NCI-H2029 treated with DMSO at 0.1 percent for 48 hours (cell line): ENCODE measurements at regions not wholly inside any gene's neighbourhood (a gene's known extent, or its start where the extent isn't known, plus 50 kb on each side); places are given as distances from the start of the nearest gene placed in this dataset.

Experiments
- DNase-seq: peaks from one replicate; lab custom pipeline; 2025; lab: John Stamatoyannopoulos, UW

GRCh38 chr5:125138266-125138665 lies 391.8 kb upstream of the ZNF608 start:
- no peak for DNase-seq

- DNase-seq = no peak
Observed at GRCh38 chr5:125139590-125139989, 393.2 kb upstream of the ZNF608 start.

DNA sequence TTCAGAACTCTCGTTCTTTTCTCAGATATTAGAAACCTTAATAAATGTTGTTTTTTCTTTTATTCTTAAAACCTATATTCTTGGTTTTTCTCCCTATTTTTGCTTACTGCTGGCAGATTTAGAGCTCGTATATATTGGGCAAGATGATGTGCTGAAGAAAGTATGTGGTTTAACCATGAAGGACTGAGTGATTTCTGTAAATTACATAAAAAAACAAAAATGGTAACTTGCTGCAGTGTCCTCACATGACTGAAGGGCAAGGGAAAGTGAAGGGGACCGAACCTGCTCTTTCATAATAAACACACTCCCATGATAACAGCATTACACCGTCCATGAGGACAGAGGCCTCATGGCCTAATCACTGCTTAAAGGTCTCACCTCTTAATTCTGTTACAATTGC lies 393.8 kb upstream of the ZNF608 start:
- DNase-seq = no peak

- peak; percentile 18 for DNase-seq
Observed at GRCh38 chr5:125140855-125141254, 394.4 kb upstream of the ZNF608 start.

- DNase-seq = no peak
Observed at GRCh38 chr5:125142458-125142857, 396.0 kb upstream of the ZNF608 start.

GRCh38 chr5:125143011-125143410 lies 396.6 kb upstream of the ZNF608 start:
- no peak for DNase-seq

GRCh38 chr5:125148076-125148475 lies 401.6 kb upstream of the ZNF608 start:
- no peak for DNase-seq

- no peak for DNase-seq
Observed at GRCh38 chr5:125148706-125149105, 402.3 kb upstream of the ZNF608 start.

DNA sequence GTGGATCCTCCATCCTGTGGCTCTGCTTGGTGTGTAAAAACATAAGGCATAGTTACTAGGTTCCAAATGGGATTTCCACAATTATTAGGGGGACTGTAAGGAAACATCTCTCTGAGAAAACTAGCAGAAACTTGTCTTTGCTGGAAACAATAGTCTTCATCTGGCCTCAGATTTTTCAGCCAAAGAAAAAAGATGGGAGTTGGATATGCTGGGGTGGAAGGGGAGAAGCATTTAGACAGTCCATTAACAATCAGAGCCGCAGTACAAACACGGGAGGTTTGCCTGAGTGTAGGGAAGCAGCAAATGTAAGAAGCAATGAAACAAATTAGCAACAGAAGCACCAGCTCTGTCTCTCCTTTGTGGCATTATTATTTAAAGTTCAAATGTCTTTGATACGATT lies 402.7 kb upstream of the ZNF608 start:
- no peak for DNase-seq

DNA sequence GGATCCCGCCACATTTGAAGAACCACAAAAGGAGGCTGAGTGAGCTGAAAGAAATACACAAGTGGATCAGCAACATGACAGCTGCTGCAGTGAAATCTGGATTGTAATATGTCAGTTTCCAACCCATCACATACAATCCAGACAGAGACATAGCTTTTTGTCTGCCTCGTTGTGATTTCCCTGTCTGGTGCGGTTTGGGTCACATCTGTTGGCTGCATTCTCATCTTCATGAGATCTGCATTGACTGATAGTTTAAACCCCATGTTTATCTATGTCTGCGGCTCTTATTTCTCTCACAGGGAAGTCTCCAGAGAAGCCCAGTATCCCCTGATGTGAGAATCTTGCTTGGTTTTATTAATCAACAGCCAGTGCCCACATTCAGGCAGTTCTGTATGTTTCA lies 403.1 kb upstream of the ZNF608 start:
- no peak for DNase-seq

GRCh38 chr5:125150041-125150669 lies 403.7 kb upstream of the ZNF608 start:
- no peak for DNase-seq

GRCh38 chr5:125151150-125151900 lies 404.9 kb upstream of the ZNF608 start:
- DNase-seq = no peak

GRCh38 chr5:125152044-125152443 lies 405.6 kb upstream of the ZNF608 start:
- DNase-seq = no peak

- no peak for DNase-seq
Observed at GRCh38 chr5:125152461-125153189, 406.2 kb upstream of the ZNF608 start.

GRCh38 chr5:125153231-125153630 lies 406.8 kb upstream of the ZNF608 start:
- no peak for DNase-seq

DNA sequence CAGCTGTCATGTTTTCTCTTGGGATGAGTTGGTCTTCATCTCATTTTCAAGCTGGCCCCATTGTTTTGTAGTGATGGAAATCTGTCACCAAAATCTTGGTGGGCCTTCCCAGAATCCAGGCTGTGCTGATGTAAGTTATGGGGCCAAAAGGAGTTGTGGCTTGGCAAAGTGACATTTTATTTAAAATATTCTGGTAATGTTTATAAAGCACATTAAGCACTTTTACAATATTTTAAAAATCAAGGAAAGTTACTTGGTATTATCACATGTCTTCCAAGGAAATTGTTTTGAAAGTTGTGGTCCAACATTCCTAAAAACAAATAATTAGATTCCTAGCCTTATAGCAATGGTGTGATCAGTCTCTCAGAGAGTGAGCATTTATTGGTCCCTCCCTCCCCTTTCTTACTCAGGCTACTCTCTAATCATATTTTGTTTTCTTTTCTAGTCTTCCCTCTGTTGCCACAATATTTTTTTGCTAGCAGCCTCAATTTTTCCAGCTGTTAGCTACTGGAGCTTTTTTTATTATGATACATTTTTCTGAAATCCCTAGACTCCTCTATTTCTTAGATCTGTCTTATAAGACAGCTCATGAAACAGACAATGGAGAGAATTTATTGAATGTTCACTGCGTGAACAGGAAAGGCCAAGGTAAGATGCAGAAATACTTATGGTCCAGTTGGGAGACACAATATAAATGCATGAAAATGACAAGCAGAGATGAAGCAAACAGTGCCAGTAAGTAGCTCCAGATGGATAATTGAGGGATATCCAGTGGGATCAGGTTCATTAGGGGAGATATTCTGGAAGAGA lies 408.1 kb upstream of the ZNF608 start:
- DNase-seq = no peak

- no peak for DNase-seq
Observed at GRCh38 chr5:125160787-125161502, 414.5 kb upstream of the ZNF608 start.

GRCh38 chr5:125162714-125163113 lies 416.3 kb upstream of the ZNF608 start:
- no peak for DNase-seq

GRCh38 chr5:125169396-125169795 lies 423.0 kb upstream of the ZNF608 start:
- DNase-seq = no peak

- DNase-seq = no peak
Observed at GRCh38 chr5:125171641-125172040, 425.2 kb upstream of the ZNF608 start.

DNA sequence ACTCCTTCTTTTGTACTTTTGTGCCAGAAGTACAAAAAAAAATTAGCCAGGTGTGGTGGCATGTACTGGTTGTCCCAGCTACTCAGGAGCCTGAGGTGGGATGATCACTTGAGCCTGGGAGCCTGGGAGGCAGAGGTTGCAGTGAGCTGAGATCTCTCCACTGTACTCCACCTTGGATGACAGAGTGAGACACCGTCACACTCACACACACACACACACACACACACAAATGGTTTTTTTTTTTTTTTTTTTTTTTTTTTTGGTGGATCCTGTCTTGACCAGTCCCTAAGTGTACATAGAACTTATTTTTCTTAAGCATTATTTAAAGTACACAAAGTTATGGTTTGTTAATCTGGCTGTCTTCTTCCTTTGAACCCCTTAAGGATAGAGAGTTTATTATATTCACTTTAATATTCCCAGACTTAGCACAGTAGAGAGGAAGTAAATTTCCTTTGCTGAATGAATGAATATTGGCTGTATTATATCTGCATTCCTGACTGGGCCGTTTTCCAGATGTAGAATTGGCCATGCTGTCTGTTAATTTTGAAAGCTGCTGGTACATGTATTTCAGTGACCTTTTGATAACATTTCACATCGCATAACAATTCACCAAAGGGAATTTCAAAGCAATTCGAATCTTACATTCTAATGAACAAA lies 429.0 kb upstream of the ZNF608 start:
- DNase-seq = no peak
